ENCODE measurements at regions not wholly inside any gene's neighbourhood (a gene's known extent, or its start where the extent isn't known, plus 50 kb on each side); places are given as distances from the start of the nearest gene placed in this dataset.
"Not testable (repeated sequence)": the region's sequence is repeated elsewhere in the genome, so short reads cannot be mapped to it uniquely, and the experiment has no call there.

- no peaks in the 10 kb centered on the region for H3K9me2 ChIP-seq (ENCODE audit: insufficient read depth)
- no peak overlapping the region for H3K4me3 ChIP-seq
- H3K9me3 ChIP-seq (ENCODE audit: low read depth), result no peaks in the 10 kb centered on the region
- no peak for TF ChIP-seq EZH2phosphoT487 (IDR thresholded peaks at IDR 0.05; ENCODE audit: insufficient read depth, low read depth)
- no peak for TF ChIP-seq EZH2 (IDR thresholded peaks at IDR 0.05; ENCODE audit: insufficient read depth, poor library complexity, severe bottlenecking)
- peaks cover 9% of the 10 kb centered on the region for H3K79me2 ChIP-seq (ENCODE audit: insufficient read depth)
- no peaks in the 10 kb centered on the region for H4K20me1 ChIP-seq (ENCODE audit: insufficient read depth)
- no peak for DNase-seq
- no peak overlapping the region for H3K27ac ChIP-seq
- no peak overlapping the region for H3K9ac ChIP-seq
- 96 to 98% methylated on average over 6 of the region's 6 CpGs for WGBS, 2 experiments (ENCODE audit: low coverage in 1 of 2, low lambda C conversion rate in 2 of 2, missing lambda C conversion rate in 2 of 2)
- no peaks in the 10 kb centered on the region for H3K27me3 ChIP-seq (replicated peaks; ENCODE audit: insufficient read depth)
- H3K4me1 ChIP-seq (ENCODE audit: insufficient read depth), result no peaks in the 10 kb centered on the region; the same call in 1 of the 2 replicates
- no peak overlapping the region for H2AFZ ChIP-seq
- no peaks in the 10 kb centered on the region for H3F3A ChIP-seq (ENCODE audit: insufficient read depth)
- in situ Hi-C loops (cut with MboI), result no loop called here
- H3K4me2 ChIP-seq (ENCODE audit: unreplicated experiment), result no peak overlapping the region
- H3K36me3 ChIP-seq (ENCODE audit: low read depth), result no peaks in the 10 kb centered on the region
Observed at GRCh38 chr16:85532147-85532546, 81.0 kb upstream of the GSE1 start.

- H3K4me1 ChIP-seq (ENCODE audit: insufficient read depth); H3K9me3 ChIP-seq (ENCODE audit: low read depth); H3K36me3 ChIP-seq (ENCODE audit: low read depth); H3K4me2 ChIP-seq (ENCODE audit: unreplicated experiment); DNase-seq; H4K20me1 ChIP-seq (ENCODE audit: insufficient read depth); H3K9me2 ChIP-seq (ENCODE audit: insufficient read depth); H3F3A ChIP-seq (ENCODE audit: insufficient read depth); H3K79me2 ChIP-seq (ENCODE audit: insufficient read depth); H3K27me3 ChIP-seq (replicated peaks; ENCODE audit: insufficient read depth); H3K9ac ChIP-seq; H3K4me3 ChIP-seq; in situ Hi-C loops (cut with MboI); H2AFZ ChIP-seq; H3K27ac ChIP-seq: not testable (repeated sequence)
- 96 to 98% methylated on average over 8 of the region's 8 CpGs for WGBS, 2 experiments (ENCODE audit: low coverage in 1 of 2, low lambda C conversion rate in 2 of 2, missing lambda C conversion rate in 2 of 2)
Observed at GRCh38 chr16:85533593-85533992, 79.5 kb upstream of the GSE1 start.

GRCh38 chr16:85534536-85535351 is 78.4 kb upstream of the GSE1 start:
- Histone ChIP-seq H3K4me3 (no peak overlapping the region), H2AFZ (no peak overlapping the region), H3K9ac (no peak overlapping the region), H3F3A (ENCODE audit: insufficient read depth) (no peaks in the 10 kb centered on the region), H3K27ac (no peak overlapping the region), H3K9me2 (ENCODE audit: insufficient read depth) (no peaks in the 10 kb centered on the region), H3K27me3 (replicated peaks; ENCODE audit: insufficient read depth) (no peaks in the 10 kb centered on the region), H3K4me2 (ENCODE audit: unreplicated experiment) (no peak overlapping the region), H4K20me1 (ENCODE audit: insufficient read depth) (no peaks in the 10 kb centered on the region), H3K79me2 (ENCODE audit: insufficient read depth) (peaks cover 19% of the 10 kb centered on the region), H3K9me3 (ENCODE audit: low read depth) (no peaks in the 10 kb centered on the region), H3K4me1 (ENCODE audit: insufficient read depth) (no peaks in the 10 kb centered on the region; the same call in 1 of the 2 replicates), H3K36me3 (ENCODE audit: low read depth) (no peaks in the 10 kb centered on the region)
- DNase-seq, result no peak
- WGBS, 2 experiments (ENCODE audit: low coverage in 1 of 2, low lambda C conversion rate in 2 of 2, missing lambda C conversion rate in 2 of 2), result 91 to 93% methylated on average over 29 to 34 of the region's 34 CpGs
- in situ Hi-C loops (cut with MboI), result no loop called here
- TF ChIP-seq EZH2 (IDR thresholded peaks at IDR 0.05; ENCODE audit: insufficient read depth, poor library complexity, severe bottlenecking) (no peak), EZH2phosphoT487 (IDR thresholded peaks at IDR 0.05; ENCODE audit: insufficient read depth, low read depth) (no peak)

- no peaks in the 10 kb centered on the region for H3K9me2 ChIP-seq (ENCODE audit: insufficient read depth)
- H3K4me3 ChIP-seq, result no peak overlapping the region
- DNase-seq, result no peak
- H3K4me2 ChIP-seq (ENCODE audit: unreplicated experiment), result no peak overlapping the region
- no peak for TF ChIP-seq EZH2phosphoT487 (IDR thresholded peaks at IDR 0.05; ENCODE audit: insufficient read depth, low read depth)
- TF ChIP-seq EZH2 (IDR thresholded peaks at IDR 0.05; ENCODE audit: insufficient read depth, poor library complexity, severe bottlenecking), result no peak
- H4K20me1 ChIP-seq (ENCODE audit: insufficient read depth), result no peaks in the 10 kb centered on the region
- no peaks in the 10 kb centered on the region for H3K9me3 ChIP-seq (ENCODE audit: low read depth)
- H3F3A ChIP-seq (ENCODE audit: insufficient read depth), result no peaks in the 10 kb centered on the region
- no peaks in the 10 kb centered on the region; the same call in 1 of the 2 replicates for H3K4me1 ChIP-seq (ENCODE audit: insufficient read depth)
- H3K9ac ChIP-seq, result no peak overlapping the region
- in situ Hi-C loops (cut with MboI), result no loop called here
- no peak overlapping the region for H3K27ac ChIP-seq
- H3K79me2 ChIP-seq (ENCODE audit: insufficient read depth), result peaks cover 27% of the 10 kb centered on the region
- no peaks in the 10 kb centered on the region for H3K27me3 ChIP-seq (replicated peaks; ENCODE audit: insufficient read depth)
- H3K36me3 ChIP-seq (ENCODE audit: low read depth), result no peaks in the 10 kb centered on the region
- WGBS, 2 experiments (ENCODE audit: low coverage in 1 of 2, low lambda C conversion rate in 2 of 2, missing lambda C conversion rate in 2 of 2), result 90 to 94% methylated on average over 14 of the region's 14 CpGs
- no peak overlapping the region for H2AFZ ChIP-seq
Observed at GRCh38 chr16:85535352-85536072, 77.6 kb upstream of the GSE1 start.
